ENCODE measurements at regions not wholly inside any gene's neighbourhood (a gene's known extent, or its start where the extent isn't known, plus 50 kb on each side); places are given as distances from the start of the nearest gene placed in this dataset.

- intact Hi-C loops (cut with micrococcal nuclease; ENCODE audit: unreplicated experiment), result no loop called here
- no peaks in the 10 kb centered on the region for H3K79me2 ChIP-seq (ENCODE audit: insufficient read depth, low read length)
- in situ Hi-C loops (cut with HindIII; ENCODE audit: extremely low pct_ligation_motif_present, low pct_unique_long_range_greater_than_20kb), result no loop called here
- ChIA-PET POLR2A (no interaction called here), CTCF (ENCODE audit: low intra/inter-chr PET ratio, low total read pairs) (no interaction called here)
- H3K9me3 ChIP-seq (ENCODE audit: low read length), result no peaks in the 10 kb centered on the region
- ATAC-seq (no peak), DNase-seq (ENCODE audit: low spot score) (no peak), FAIRE-seq (no peak)
- H3K27me3 ChIP-seq (ENCODE audit: control insufficient read depth in 1 of 2, insufficient read depth in 2 of 2, low read length in 2 of 2), result peaks cover 3 to 44% of the 10 kb centered on the region in 2 experiments; a peak in 2 of 5 replicates
- no peak for TF ChIP-seq SIX1 (CRISPR knock-in tag; IDR thresholded peaks at IDR 0.05; ENCODE audit: borderline replicate concordance)
- TF ChIP-seq ZNF770 (CRISPR knock-in tag; IDR thresholded peaks at IDR 0.05), result peak; percentile 33; the same call in 1 of the 2 replicates
- 25% methylated on average over 5 of the region's 6 CpGs for WGBS (ENCODE audit: low lambda C conversion rate)
- no peak overlapping the region for H3K4me2 ChIP-seq (ENCODE audit: low read depth, low read length)
- peaks cover 7% of the 10 kb centered on the region; the same call in 1 of the 2 replicates for H3K4me1 ChIP-seq (ENCODE audit: insufficient read depth, low read length)
- H3K9ac ChIP-seq (ENCODE audit: insufficient read depth, low read depth, low read length), result no peak overlapping the region
- H3K27ac ChIP-seq (ENCODE audit: extremely low read length, insufficient read depth, low read length), result no peak overlapping the region
- H2AFZ ChIP-seq (ENCODE audit: low read length), result no peak overlapping the region
- H3K4me3 ChIP-seq (replicated peaks in 1 of 3; ENCODE audit: insufficient read depth in 1 of 3, low read depth in 2 of 3, low read length in 3 of 3), result no peak overlapping the region
- no peaks in the 10 kb centered on the region for H4K20me1 ChIP-seq (ENCODE audit: insufficient read depth, low read length)
- no TSS peak for BruUV-seq (replicated peaks)
- H3K36me3 ChIP-seq (replicated peaks in 1 of 2; ENCODE audit: control insufficient read depth in 1 of 2, insufficient read depth in 2 of 2, low read length in 2 of 2), result no peaks in the 10 kb centered on the region
Observed at GRCh38 chr1:25030674-25031589, 100.9 kb upstream of the RUNX3 start.

GRCh38 chr1:25030012-25030411 is 99.9 kb upstream of the RUNX3 start:
- BruUV-seq (replicated peaks), result no TSS peak
- intact Hi-C loops (cut with micrococcal nuclease; ENCODE audit: unreplicated experiment), result no loop called here

More at GRCh38 chr1:25030012-25030411, 99.9 kb upstream of the RUNX3 start:
- H3K36me3 ChIP-seq (replicated peaks in 1 of 2; ENCODE audit: control insufficient read depth in 1 of 2, insufficient read depth in 2 of 2, low read length in 2 of 2), result no peaks in the 10 kb centered on the region
- no peaks in the 10 kb centered on the region for H3K9me3 ChIP-seq (ENCODE audit: low read length)
- ChIA-PET POLR2A (no interaction called here), CTCF (ENCODE audit: low intra/inter-chr PET ratio, low total read pairs) (no interaction called here)
- 10% methylated on average over 1 of the region's 2 CpGs for WGBS (ENCODE audit: low lambda C conversion rate)
- no peak overlapping the region for H3K4me3 ChIP-seq (replicated peaks in 1 of 3; ENCODE audit: insufficient read depth in 1 of 3, low read depth in 2 of 3, low read length in 3 of 3)
- H3K27ac ChIP-seq (ENCODE audit: extremely low read length, insufficient read depth, low read length), result no peak overlapping the region
- no peak overlapping the region for H3K4me2 ChIP-seq (ENCODE audit: low read depth, low read length)
- no peak overlapping the region for H3K9ac ChIP-seq (ENCODE audit: insufficient read depth, low read depth, low read length)
- TF ChIP-seq SAFB2 (CRISPR knock-in tag; IDR thresholded peaks at IDR 0.05; ENCODE audit: borderline replicate concordance, low read depth) (no peak), CENPBD1 (CRISPR knock-in tag; IDR thresholded peaks at IDR 0.05; ENCODE audit: borderline replicate concordance, low read depth) (no peak), RBM39 (IDR thresholded peaks at IDR 0.05; ENCODE audit: low read depth, low read length, poor library complexity, severe bottlenecking) (no peak), ZBTB7B (CRISPR knock-in tag; IDR thresholded peaks at IDR 0.05) (no peak), ZSCAN22 (CRISPR knock-in tag; IDR thresholded peaks at IDR 0.05) (no peak), RBFOX2 (IDR thresholded peaks at IDR 0.05; ENCODE audit: low read depth, low read length) (no peak), KDM5A (IDR thresholded peaks at IDR 0.05; ENCODE audit: borderline replicate concordance, low read length) (no peak), ISL2 (CRISPR knock-in tag; IDR thresholded peaks at IDR 0.05) (no peak)
- H3K27me3 ChIP-seq (ENCODE audit: control insufficient read depth in 1 of 2, insufficient read depth in 2 of 2, low read length in 2 of 2), result peaks cover 4 to 42% of the 10 kb centered on the region in 2 experiments; a peak in 2 of 5 replicates
- no peak overlapping the region for H2AFZ ChIP-seq (ENCODE audit: low read length)
- DNase-seq (ENCODE audit: low spot score), result no peak
- ATAC-seq, result no peak
- no peaks in the 10 kb centered on the region for H4K20me1 ChIP-seq (ENCODE audit: insufficient read depth, low read length)
- peaks cover 7% of the 10 kb centered on the region; the same call in 1 of the 2 replicates for H3K4me1 ChIP-seq (ENCODE audit: insufficient read depth, low read length)
- in situ Hi-C loops (cut with HindIII; ENCODE audit: extremely low pct_ligation_motif_present, low pct_unique_long_range_greater_than_20kb), result no loop called here
- FAIRE-seq, result no peak
- no peaks in the 10 kb centered on the region for H3K79me2 ChIP-seq (ENCODE audit: insufficient read depth, low read length)

Data from HepG2 (cell line).